Glutamatergic neuron (in vitro differentiated cells): ENCODE measurements at regions not wholly inside any gene's neighbourhood (a gene's known extent, or its start where the extent isn't known, plus 50 kb on each side); places are given as distances from the start of the nearest gene placed in this dataset.

Experiments
- DNase-seq: peaks from one replicate; pipeline ENCODE4 v3.0.0; 2022
- H3K27ac Mint-ChIP-seq: one replicate; pipeline ENCODE4 v1.8.0; 2020; ENCODE audit warnings: mild to moderate bottlenecking, mixed read lengths, inconsistent platforms; ENCODE audit not compliant: unreplicated experiment
- H3K27me3 Mint-ChIP-seq: one replicate; pipeline ENCODE4 v1.8.0; 2020; ENCODE audit warnings: mild to moderate bottlenecking, moderate library complexity, mixed read lengths, inconsistent platforms; ENCODE audit not compliant: unreplicated experiment
- H3K36me3 Mint-ChIP-seq: one replicate; pipeline ENCODE4 v1.8.0; 2020; ENCODE audit warnings: mild to moderate bottlenecking, mixed read lengths, inconsistent platforms; ENCODE audit not compliant: unreplicated experiment
- H3K4me1 Mint-ChIP-seq: one replicate; pipeline ENCODE4 v1.8.0; 2020; ENCODE audit warnings: mild to moderate bottlenecking, low read depth, mixed read lengths, inconsistent platforms; ENCODE audit not compliant: unreplicated experiment
- H3K4me3 Mint-ChIP-seq: one replicate; pipeline ENCODE4 v1.8.0; 2020; ENCODE audit warnings: mild to moderate bottlenecking, mixed read lengths, inconsistent platforms; ENCODE audit not compliant: unreplicated experiment
- H3K9me3 Mint-ChIP-seq: one replicate; pipeline ENCODE4 v1.8.0; 2020; ENCODE audit warnings: mild to moderate bottlenecking, moderate library complexity, mixed read lengths, inconsistent platforms; ENCODE audit not compliant: unreplicated experiment
- TF ChIP-seq, protein P1 (sequence below): fragments of 200-600 bp; sonication (generic); IDR thresholded peaks from one replicate; pipeline ENCODE4 v1.5.0; 2021; ENCODE audit not compliant: partially characterized antibody, unreplicated experiment

- H3K27me3 Mint-ChIP-seq: no peaks in the 10 kb centered on the region
- peaks cover 4% of the 10 kb centered on the region for H3K36me3 Mint-ChIP-seq
- H3K27ac Mint-ChIP-seq: no peak overlapping the region
- H3K9me3 Mint-ChIP-seq: no peaks in the 10 kb centered on the region
- DNase-seq: no peak
- no peak overlapping the region for H3K4me3 Mint-ChIP-seq
- H3K4me1 Mint-ChIP-seq: no peaks in the 10 kb centered on the region
- TF ChIP-seq, protein P1, sequence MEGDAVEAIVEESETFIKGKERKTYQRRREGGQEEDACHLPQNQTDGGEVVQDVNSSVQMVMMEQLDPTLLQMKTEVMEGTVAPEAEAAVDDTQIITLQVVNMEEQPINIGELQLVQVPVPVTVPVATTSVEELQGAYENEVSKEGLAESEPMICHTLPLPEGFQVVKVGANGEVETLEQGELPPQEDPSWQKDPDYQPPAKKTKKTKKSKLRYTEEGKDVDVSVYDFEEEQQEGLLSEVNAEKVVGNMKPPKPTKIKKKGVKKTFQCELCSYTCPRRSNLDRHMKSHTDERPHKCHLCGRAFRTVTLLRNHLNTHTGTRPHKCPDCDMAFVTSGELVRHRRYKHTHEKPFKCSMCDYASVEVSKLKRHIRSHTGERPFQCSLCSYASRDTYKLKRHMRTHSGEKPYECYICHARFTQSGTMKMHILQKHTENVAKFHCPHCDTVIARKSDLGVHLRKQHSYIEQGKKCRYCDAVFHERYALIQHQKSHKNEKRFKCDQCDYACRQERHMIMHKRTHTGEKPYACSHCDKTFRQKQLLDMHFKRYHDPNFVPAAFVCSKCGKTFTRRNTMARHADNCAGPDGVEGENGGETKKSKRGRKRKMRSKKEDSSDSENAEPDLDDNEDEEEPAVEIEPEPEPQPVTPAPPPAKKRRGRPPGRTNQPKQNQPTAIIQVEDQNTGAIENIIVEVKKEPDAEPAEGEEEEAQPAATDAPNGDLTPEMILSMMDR: no peak
Observed at GRCh38 chr13:74819549-74819948, 662.4 kb downstream of the TBC1D4 start.

DNA sequence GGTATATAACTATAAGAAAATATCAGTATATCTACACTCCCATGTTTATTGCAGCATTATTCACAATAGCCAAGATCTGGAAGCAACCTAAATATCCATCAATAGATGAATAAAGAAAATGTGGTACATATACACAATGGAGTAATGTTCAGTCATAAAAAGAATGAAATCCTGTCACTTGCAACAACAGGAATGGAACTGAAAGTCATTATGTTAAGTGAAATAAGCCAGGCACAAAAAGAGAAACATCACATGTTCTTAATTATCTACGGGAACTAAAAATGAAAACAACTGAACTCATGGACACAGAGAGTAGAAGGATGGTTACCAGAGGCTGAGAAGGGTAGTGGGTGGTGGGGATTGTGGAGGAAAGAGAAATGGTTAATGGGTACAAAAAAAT, 665.2 kb downstream of the TBC1D4 start:
- Mint-ChIP-seq H3K27me3 (no peaks in the 10 kb centered on the region), H3K36me3 (peaks cover 4% of the 10 kb centered on the region), H3K4me3 (no peak overlapping the region), H3K27ac (no peak overlapping the region), H3K9me3 (no peaks in the 10 kb centered on the region), H3K4me1 (no peaks in the 10 kb centered on the region)
- TF ChIP-seq, protein P1: no peak
- no peak for DNase-seq

DNA sequence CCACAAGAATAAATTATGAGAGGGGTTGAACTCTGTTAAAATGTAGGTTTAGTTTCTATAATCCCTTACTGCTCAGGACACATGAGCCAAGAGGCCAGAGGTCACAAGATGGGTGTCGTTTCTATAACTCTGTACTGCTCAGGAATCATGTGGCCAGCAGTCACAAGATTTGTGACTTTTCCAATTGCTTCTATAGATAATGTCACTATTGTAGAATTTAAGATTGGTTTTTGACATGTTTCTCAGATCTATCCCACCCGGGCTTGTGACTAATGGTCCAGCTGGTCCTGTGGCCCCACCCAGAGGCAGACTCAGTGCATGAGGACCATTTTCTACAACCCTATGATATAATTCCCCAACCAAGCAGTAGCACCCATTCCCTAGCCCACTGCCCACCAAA, 662.0 kb upstream of the KLF12 start:
- TF ChIP-seq, protein P1: no peak
- Mint-ChIP-seq H3K4me3 (no peak overlapping the region), H3K4me1 (no peaks in the 10 kb centered on the region), H3K9me3 (no peaks in the 10 kb centered on the region), H3K27me3 (peaks cover 2% of the 10 kb centered on the region), H3K27ac (no peak overlapping the region), H3K36me3 (peaks cover 8% of the 10 kb centered on the region)
- no peak for DNase-seq

DNA sequence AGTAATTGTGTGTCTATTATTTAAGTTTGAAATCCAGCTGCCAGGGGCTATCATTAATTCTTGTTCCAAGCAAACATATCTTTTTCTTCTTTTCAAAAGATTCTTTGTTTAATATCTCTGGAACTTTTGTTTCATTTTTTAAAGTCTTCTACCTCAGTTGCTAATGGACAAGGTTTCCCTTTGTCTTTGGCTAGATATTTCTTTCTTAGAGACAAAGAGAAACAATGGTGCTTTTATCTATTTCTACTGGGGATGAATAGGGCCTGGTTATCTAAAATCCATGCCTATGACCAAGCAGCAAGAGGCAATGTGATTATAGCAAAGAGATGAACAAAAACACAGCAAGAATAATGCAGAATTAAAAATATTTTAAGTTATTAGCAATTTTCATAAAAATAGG, 661.3 kb upstream of the KLF12 start:
- Mint-ChIP-seq H3K4me1 (no peaks in the 10 kb centered on the region), H3K4me3 (no peak overlapping the region), H3K9me3 (peaks cover under 1% of the 10 kb centered on the region), H3K27ac (no peak overlapping the region), H3K36me3 (peaks cover 8% of the 10 kb centered on the region), H3K27me3 (peaks cover 2% of the 10 kb centered on the region)
- TF ChIP-seq, protein P1: no peak
- DNase-seq: no peak

DNA sequence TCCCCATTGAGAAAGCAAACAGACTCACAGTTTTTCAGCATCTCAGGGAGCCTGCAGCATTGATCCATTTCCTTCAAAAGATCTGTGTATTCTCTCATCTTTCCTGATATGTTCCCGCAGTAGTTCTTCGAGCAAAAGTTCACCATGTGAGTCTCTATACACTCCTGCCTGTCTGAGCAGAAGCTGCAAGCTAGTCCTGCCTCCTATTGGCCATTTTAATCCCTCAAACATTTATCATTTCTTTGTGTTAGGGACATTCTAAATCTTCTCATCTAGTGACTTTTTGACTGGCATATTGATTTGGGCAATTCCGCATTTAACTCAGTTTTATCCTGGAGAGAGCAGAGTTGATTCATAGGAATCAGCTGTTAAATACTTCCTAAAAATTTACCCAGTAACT, 660.4 kb upstream of the KLF12 start:
- H3K4me3 Mint-ChIP-seq: no peak overlapping the region
- H3K36me3 Mint-ChIP-seq: peaks cover 8% of the 10 kb centered on the region
- TF ChIP-seq, protein P1: no peak
- H3K27ac Mint-ChIP-seq: no peak overlapping the region
- H3K27me3 Mint-ChIP-seq: peaks cover 2% of the 10 kb centered on the region
- no peak for DNase-seq
- H3K9me3 Mint-ChIP-seq: peaks cover 2% of the 10 kb centered on the region
- no peaks in the 10 kb centered on the region for H3K4me1 Mint-ChIP-seq
